ENCODE measurements at regions not wholly inside any gene's neighbourhood (a gene's known extent, or its start where the extent isn't known, plus 50 kb on each side); places are given as distances from the start of the nearest gene placed in this dataset.
A peak's percentile ranks its signal among the peaks of the same experiment; 100 is the strongest.

GRCh38 chr10:2948127-2948854 lies 119.1 kb upstream of the PFKP start:
- no peak for TF ChIP-seq CTCF (conservative IDR thresholded peaks at IDR 0.05; ENCODE audit: low read length)
- DNase-seq (ENCODE audit: low read depth), result no peak
- no peak overlapping the region for H3K4me3 ChIP-seq (ENCODE audit: low read length)

GRCh38 chr10:2944788-2945187 lies 122.6 kb upstream of the PFKP start:
- no peak for TF ChIP-seq CTCF (conservative IDR thresholded peaks at IDR 0.05; ENCODE audit: low read length)
- no peak for DNase-seq (ENCODE audit: low read depth)
- no peak overlapping the region for H3K4me3 ChIP-seq (ENCODE audit: low read length)

- no peak for TF ChIP-seq CTCF (conservative IDR thresholded peaks at IDR 0.05; ENCODE audit: low read length)
- H3K4me3 ChIP-seq (ENCODE audit: low read length), result no peak overlapping the region
- no peak for DNase-seq (ENCODE audit: low read depth)
Observed at GRCh38 chr10:2943932-2944614, 123.3 kb upstream of the PFKP start.

GRCh38 chr10:2942938-2943337 lies 124.4 kb upstream of the PFKP start:
- DNase-seq (ENCODE audit: low read depth), result no peak
- H3K4me3 ChIP-seq (ENCODE audit: low read length), result no peak overlapping the region

GRCh38 chr10:2938869-2939268 lies 128.5 kb upstream of the PFKP start:
- peak; percentile 42 for TF ChIP-seq CTCF (conservative IDR thresholded peaks at IDR 0.05; ENCODE audit: low read length)
- peak; percentile 28 for DNase-seq (ENCODE audit: low read depth)
- no peak overlapping the region for H3K4me3 ChIP-seq (ENCODE audit: low read length)

More at GRCh38 chr10:2942938-2943337, 124.4 kb upstream of the PFKP start:
- no peak for TF ChIP-seq CTCF (conservative IDR thresholded peaks at IDR 0.05; ENCODE audit: low read length)

GRCh38 chr10:2936816-2937215 lies 130.5 kb upstream of the PFKP start:
- no peak overlapping the region for H3K4me3 ChIP-seq (ENCODE audit: low read length)
- DNase-seq (ENCODE audit: low read depth), result peak; percentile 33
- TF ChIP-seq CTCF (conservative IDR thresholded peaks at IDR 0.05; ENCODE audit: low read length), result no peak

Data from AG10803 (cell line).